GM13976 (cell line): ENCODE measurements at regions not wholly inside any gene's neighbourhood (a gene's known extent, or its start where the extent isn't known, plus 50 kb on each side); places are given as distances from the start of the nearest gene placed in this dataset.

ENCODE experiments used
- DNase-seq: peaks from one replicate; pipeline ENCODE4 v3.0.0; 2012; ENCODE audit warnings: low spot score
- CTCF ChIP-seq: IDR thresholded peaks from 2 replicates; pipeline ENCODE4 v1.5.1; 2012; ENCODE audit warnings: borderline replicate concordance, mild to moderate bottlenecking; ENCODE audit not compliant: insufficient read depth; ENCODE audit errors: extremely low read depth, missing control alignments, control extremely low read depth
- in situ Hi-C: fragments of 300-500 bp; cut with MboI; formaldehyde crosslinking; loops from one replicate; pipeline ENCODE4 v1.12.0; 2022; ENCODE audit warnings: low sequenced_read_pairs, mixed read lengths, inconsistent platforms; ENCODE audit not compliant: unreplicated experiment

GRCh38 chr6:159602431-159603041 is 90.5 kb downstream of the SOD2 start:
- in situ Hi-C loops: loop anchor here (25.0 kb wide), 1 partner anchor 415 kb away; no protein-coding TSS in a partner anchor
- no peak for TF ChIP-seq CTCF
- DNase-seq: no peak

- in situ Hi-C loops: loop anchor here (25.0 kb wide), 1 partner anchor 414 kb away; no protein-coding TSS in a partner anchor
- TF ChIP-seq CTCF: no peak
- DNase-seq: no peak
These were observed 91.8 kb downstream of the SOD2 start for GRCh38 chr6:159601211-159601610.

DNA sequence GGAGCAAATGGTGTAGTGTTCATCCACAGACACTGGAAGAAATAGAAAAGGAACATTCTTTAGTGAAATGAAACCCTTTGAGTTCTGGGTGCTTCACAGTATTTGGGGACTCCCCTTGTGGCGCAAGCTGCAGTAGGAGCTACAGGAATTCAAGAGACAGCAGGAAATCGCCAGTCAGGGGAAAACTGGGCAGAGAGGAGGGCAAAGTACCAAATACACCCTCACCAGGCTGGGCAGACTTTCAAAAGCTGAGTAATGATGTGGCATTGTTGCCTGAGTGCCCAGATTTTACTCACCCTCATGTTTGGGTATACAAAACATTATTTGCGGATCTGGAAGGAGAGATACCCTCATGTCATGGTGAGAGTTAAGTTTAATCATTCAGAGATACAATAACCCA is 97.9 kb downstream of the SOD2 start:
- in situ Hi-C loops: no loop called here
- no peak for DNase-seq
- TF ChIP-seq CTCF: no peak

DNA sequence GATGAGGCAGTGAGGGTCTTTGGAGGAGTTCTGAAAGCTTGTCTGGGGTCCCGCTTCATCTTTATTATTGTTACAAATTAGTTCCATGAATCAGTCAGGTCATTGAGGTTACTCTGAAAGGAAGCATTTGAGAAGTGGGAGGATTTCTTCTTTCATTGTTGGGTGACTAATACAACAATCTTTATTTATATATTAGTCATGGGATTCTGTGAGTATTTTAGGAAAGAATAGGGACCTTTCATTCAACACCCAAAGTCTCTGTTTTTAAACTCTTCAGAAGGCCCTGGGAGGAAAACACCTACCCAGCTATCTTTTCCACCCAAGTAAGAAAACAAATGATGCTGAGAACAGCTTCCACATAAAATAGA is 98.3 kb downstream of the SOD2 start:
- in situ Hi-C loops: no loop called here
- no peak for TF ChIP-seq CTCF
- DNase-seq: no peak

DNA sequence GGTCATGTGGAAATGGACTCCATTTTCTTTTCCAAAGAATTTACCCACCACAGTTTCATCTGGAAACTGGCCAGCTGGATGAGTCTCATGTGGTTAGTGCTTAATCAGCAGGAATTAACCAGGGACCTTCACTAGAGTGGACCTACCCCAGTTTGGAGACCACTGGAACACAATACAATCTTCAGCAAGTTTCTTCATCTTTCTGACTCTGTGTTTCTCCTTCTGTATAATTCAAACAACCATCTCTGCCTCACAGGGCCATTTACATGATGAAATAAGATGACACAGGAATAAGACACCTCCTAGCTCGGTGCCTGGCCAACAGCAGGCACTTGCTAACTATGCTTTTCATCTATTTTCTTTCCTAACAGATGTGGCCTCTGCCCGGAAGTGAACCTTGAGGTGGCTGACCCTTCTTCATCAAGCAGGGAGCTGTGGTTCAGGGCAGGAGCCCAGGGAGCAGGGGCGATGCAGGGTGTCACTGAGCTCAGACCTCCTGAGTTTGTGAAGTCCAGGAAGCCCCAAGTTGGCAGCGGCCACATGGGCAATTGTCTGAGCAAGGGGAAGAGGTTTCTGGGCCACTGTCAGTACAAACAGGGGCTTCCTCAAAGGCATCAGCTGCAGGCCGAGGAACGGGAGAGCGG is 98.8 kb downstream of the SOD2 start:
- in situ Hi-C loops: no loop called here

DNA sequence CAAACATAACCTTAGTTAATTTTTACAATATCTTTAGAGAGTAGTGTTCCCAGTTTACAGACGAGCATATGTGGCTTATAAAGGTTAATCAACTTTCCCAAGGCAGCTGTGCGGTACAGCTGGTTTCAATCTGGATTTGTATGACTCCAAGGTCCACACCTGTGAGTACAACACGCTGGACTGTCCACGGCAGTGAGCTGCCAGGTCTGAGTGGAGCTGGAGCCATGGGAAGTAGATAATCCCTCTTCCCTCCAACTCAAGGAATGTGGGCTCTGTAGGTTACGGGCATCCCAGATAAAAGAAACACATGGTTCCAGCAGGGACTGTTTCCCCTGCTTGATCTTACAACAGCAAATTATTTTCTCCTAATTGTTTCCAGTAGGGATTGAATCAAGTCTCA is 102.2 kb downstream of the SOD2 start:
- DNase-seq: no peak
- in situ Hi-C loops: no loop called here
- TF ChIP-seq CTCF: no peak

More for the DNA sequence above, 98.8 kb downstream of the SOD2 start:
- DNase-seq: no peak
- TF ChIP-seq CTCF: no peak
